ENCODE measurements at regions not wholly inside any gene's neighbourhood (a gene's known extent, or its start where the extent isn't known, plus 50 kb on each side); places are given as distances from the start of the nearest gene placed in this dataset.

- POLR2A ChIA-PET = no interaction called here
- Mint-ChIP-seq H3K9me3 (ENCODE audit: unreplicated experiment) (no peaks in the 10 kb centered on the region), H3K4me1 (ENCODE audit: low read depth, unreplicated experiment) (no peaks in the 10 kb centered on the region), H3K36me3 (ENCODE audit: insufficient read depth, unreplicated experiment) (no peaks in the 10 kb centered on the region), H3K4me3 (ENCODE audit: unreplicated experiment) (no peak overlapping the region), H3K27me3 (ENCODE audit: insufficient read depth, unreplicated experiment) (peaks cover 3% of the 10 kb centered on the region), H3K27ac (ENCODE audit: unreplicated experiment) (no peak overlapping the region)
- Histone ChIP-seq H3K4me1 (no peaks in the 10 kb centered on the region), H3K36me3 (ENCODE audit: control insufficient read depth, insufficient read depth, low read length) (no peaks in the 10 kb centered on the region), H3K27me3 (replicated peaks; ENCODE audit: control insufficient read depth, insufficient read depth, low read length) (no peaks in the 10 kb centered on the region), H3K4me3 (ENCODE audit: low read depth, low read length) (no peak overlapping the region), H3K9me3 (no peaks in the 10 kb centered on the region)
- BruUV-seq (replicated peaks) = no TSS peak
- intact Hi-C loops (cut with micrococcal nuclease; ENCODE audit: unreplicated experiment) = no loop called here
- CTCF ChIA-PET = no interaction called here
- TF ChIP-seq, protein P1, sequence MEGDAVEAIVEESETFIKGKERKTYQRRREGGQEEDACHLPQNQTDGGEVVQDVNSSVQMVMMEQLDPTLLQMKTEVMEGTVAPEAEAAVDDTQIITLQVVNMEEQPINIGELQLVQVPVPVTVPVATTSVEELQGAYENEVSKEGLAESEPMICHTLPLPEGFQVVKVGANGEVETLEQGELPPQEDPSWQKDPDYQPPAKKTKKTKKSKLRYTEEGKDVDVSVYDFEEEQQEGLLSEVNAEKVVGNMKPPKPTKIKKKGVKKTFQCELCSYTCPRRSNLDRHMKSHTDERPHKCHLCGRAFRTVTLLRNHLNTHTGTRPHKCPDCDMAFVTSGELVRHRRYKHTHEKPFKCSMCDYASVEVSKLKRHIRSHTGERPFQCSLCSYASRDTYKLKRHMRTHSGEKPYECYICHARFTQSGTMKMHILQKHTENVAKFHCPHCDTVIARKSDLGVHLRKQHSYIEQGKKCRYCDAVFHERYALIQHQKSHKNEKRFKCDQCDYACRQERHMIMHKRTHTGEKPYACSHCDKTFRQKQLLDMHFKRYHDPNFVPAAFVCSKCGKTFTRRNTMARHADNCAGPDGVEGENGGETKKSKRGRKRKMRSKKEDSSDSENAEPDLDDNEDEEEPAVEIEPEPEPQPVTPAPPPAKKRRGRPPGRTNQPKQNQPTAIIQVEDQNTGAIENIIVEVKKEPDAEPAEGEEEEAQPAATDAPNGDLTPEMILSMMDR (IDR thresholded peaks at IDR 0.05; ENCODE audit: insufficient read depth in 1 of 2, low read depth in 1 of 2, low read length in 1 of 2, severe bottlenecking in 1 of 2, unreplicated experiment in 1 of 2) = no peak
- DNase-seq = no peak
Observed at GRCh38 chr7:97293031-97293430, 175.5 kb downstream of the SDHAF3 start.

DNA sequence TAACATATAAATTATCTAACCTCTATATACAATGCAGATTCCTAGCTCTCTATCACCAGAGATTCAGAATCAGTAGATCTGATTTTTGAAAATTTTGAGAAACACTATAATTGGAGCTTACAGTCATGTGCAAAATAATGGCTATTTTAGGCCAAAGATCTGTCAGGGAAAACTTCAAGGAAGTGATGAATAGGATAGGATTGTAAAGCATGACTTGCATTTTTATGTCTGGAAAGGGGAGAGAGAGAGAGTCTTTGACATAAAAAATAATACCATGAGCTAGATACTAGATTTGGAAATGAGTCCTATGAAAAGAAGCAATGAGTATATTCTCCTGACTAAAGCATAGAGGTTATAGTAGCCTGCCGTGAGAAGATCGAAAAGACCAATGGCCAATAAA lies 181.1 kb downstream of the SDHAF3 start:
- no TSS peak for BruUV-seq (replicated peaks)
- H3K27ac Mint-ChIP-seq (ENCODE audit: unreplicated experiment) = no peak overlapping the region
- H3K4me3 Mint-ChIP-seq (ENCODE audit: unreplicated experiment) = no peak overlapping the region
- intact Hi-C loops (cut with micrococcal nuclease; ENCODE audit: unreplicated experiment) = no loop called here
- no peaks in the 10 kb centered on the region for H3K9me3 ChIP-seq
- H3K27me3 ChIP-seq (replicated peaks; ENCODE audit: control insufficient read depth, insufficient read depth, low read length) = no peaks in the 10 kb centered on the region
- no peak for DNase-seq
- no peaks in the 10 kb centered on the region for H3K36me3 Mint-ChIP-seq (ENCODE audit: insufficient read depth, unreplicated experiment)
- H3K4me3 ChIP-seq (ENCODE audit: low read depth, low read length) = no peak overlapping the region
- no peaks in the 10 kb centered on the region for H3K4me1 Mint-ChIP-seq (ENCODE audit: low read depth, unreplicated experiment)
- ChIA-PET CTCF (no interaction called here), POLR2A (no interaction called here)
- H3K9me3 Mint-ChIP-seq (ENCODE audit: unreplicated experiment) = no peaks in the 10 kb centered on the region
- no peaks in the 10 kb centered on the region for H3K36me3 ChIP-seq (ENCODE audit: control insufficient read depth, insufficient read depth, low read length)
- TF ChIP-seq, protein P1 (IDR thresholded peaks at IDR 0.05; ENCODE audit: insufficient read depth in 1 of 2, low read depth in 1 of 2, low read length in 1 of 2, severe bottlenecking in 1 of 2, unreplicated experiment in 1 of 2) = no peak
- no peaks in the 10 kb centered on the region for H3K27me3 Mint-ChIP-seq (ENCODE audit: insufficient read depth, unreplicated experiment)
- H3K4me1 ChIP-seq = no peaks in the 10 kb centered on the region

DNA sequence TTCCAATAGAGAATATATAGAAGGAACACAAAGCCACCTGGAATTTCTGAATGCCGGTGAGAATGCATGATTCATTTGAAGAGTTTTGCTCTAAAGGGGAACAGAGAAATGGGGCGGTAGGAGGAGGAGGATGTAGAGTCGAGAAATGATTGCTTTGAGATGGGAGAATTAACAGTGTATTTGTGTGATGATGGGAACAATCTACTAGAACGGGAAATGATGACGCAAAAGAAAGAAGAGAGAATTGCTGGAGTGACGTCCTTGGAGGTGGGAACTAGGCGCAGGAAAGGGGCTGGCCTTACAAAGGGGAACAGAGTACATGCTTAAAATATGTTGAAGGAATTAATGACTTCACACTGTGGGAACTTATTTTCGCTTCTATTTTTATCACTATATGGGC lies 188.1 kb downstream of the SDHAF3 start:
- Histone ChIP-seq H3K9me3 (no peaks in the 10 kb centered on the region), H3K27me3 (replicated peaks; ENCODE audit: control insufficient read depth, insufficient read depth, low read length) (no peaks in the 10 kb centered on the region), H3K4me3 (ENCODE audit: low read depth, low read length) (no peak overlapping the region), H3K4me1 (no peaks in the 10 kb centered on the region), H3K36me3 (ENCODE audit: control insufficient read depth, insufficient read depth, low read length) (no peaks in the 10 kb centered on the region)
- Mint-ChIP-seq H3K9me3 (ENCODE audit: unreplicated experiment) (no peaks in the 10 kb centered on the region), H3K4me3 (ENCODE audit: unreplicated experiment) (no peak overlapping the region), H3K27me3 (ENCODE audit: insufficient read depth, unreplicated experiment) (peaks cover 3% of the 10 kb centered on the region), H3K27ac (ENCODE audit: unreplicated experiment) (no peak overlapping the region), H3K4me1 (ENCODE audit: low read depth, unreplicated experiment) (no peaks in the 10 kb centered on the region), H3K36me3 (ENCODE audit: insufficient read depth, unreplicated experiment) (no peaks in the 10 kb centered on the region)
- no TSS peak for BruUV-seq (replicated peaks)
- TF ChIP-seq, protein P1 (IDR thresholded peaks at IDR 0.05; ENCODE audit: insufficient read depth in 1 of 2, low read depth in 1 of 2, low read length in 1 of 2, severe bottlenecking in 1 of 2, unreplicated experiment in 1 of 2) = no peak
- ChIA-PET CTCF (no interaction called here), POLR2A (no interaction called here)
- intact Hi-C loops (cut with micrococcal nuclease; ENCODE audit: unreplicated experiment) = no loop called here
- no peak for DNase-seq
